ENCODE measurements at regions not wholly inside any gene's neighbourhood (a gene's known extent, or its start where the extent isn't known, plus 50 kb on each side); places are given as distances from the start of the nearest gene placed in this dataset.
A peak's percentile ranks its signal among the peaks of the same experiment; 100 is the strongest.
"Not testable (repeated sequence)": the region's sequence is repeated elsewhere in the genome, so short reads cannot be mapped to it uniquely, and the experiment has no call there.

GRCh38 chr15:96052572-96053030, 277.9 kb upstream of the NR2F2 start:
- Histone ChIP-seq H3K9me3 (no peaks in the 10 kb centered on the region), H3K4me1 (no peaks in the 10 kb centered on the region), H3K36me3 (no peaks in the 10 kb centered on the region), H3K27me3 (peaks cover 23% of the 10 kb centered on the region), H3K4me3 (ENCODE audit: low read depth, low read length) (no peak overlapping the region)
- no peak for TF ChIP-seq CTCF (IDR thresholded peaks at IDR 0.05; ENCODE audit: low read depth, low read length)
- DNase-seq, result no peak

GRCh38 chr15:96053031-96053780, 277.3 kb upstream of the NR2F2 start:
- H3K4me3 ChIP-seq (ENCODE audit: low read depth, low read length), result no peak overlapping the region
- H3K27me3 ChIP-seq, result peaks cover 23% of the 10 kb centered on the region
- H3K9me3 ChIP-seq, result no peaks in the 10 kb centered on the region
- no peaks in the 10 kb centered on the region for H3K4me1 ChIP-seq
- DNase-seq, result peak; percentile 16
- no peak for TF ChIP-seq CTCF (IDR thresholded peaks at IDR 0.05; ENCODE audit: low read depth, low read length)
- no peaks in the 10 kb centered on the region for H3K36me3 ChIP-seq

DNA sequence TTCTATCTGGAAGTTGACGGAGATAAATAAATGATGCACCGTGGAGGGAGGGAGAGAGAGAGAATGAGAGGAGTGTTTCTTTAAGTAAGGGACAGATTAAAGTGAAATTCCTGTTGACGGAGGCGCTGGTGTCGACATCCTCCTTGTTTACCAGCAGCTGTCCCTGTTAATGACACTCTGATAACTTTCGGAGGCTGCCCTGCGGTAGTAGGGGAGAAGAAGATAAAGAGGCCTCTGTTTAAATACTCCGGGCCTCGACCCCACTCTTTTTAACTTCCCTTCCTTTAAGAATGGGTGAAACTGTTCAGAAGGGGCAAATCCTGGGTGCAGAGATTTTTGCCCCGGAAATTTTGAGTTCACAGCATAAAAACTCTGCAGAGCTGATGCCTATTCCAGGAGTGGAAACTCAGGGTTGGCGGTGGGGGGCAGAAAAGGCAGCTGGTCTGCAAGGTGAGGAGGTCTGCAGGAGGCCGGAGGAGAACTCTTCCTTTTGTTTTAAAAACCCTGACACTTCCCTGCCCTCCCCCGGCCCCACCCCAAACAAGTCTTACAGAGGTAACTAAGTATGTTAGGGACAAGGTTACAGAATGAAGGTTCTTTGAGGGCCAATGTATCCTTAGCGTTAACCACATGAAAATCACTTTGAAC, 276.6 kb upstream of the NR2F2 start:
- H3K27me3 ChIP-seq, result peaks cover 23% of the 10 kb centered on the region
- no peaks in the 10 kb centered on the region for H3K4me1 ChIP-seq
- no peak for DNase-seq
- no peak overlapping the region for H3K4me3 ChIP-seq (ENCODE audit: low read depth, low read length)
- no peaks in the 10 kb centered on the region for H3K9me3 ChIP-seq
- H3K36me3 ChIP-seq, result no peaks in the 10 kb centered on the region
- TF ChIP-seq CTCF (IDR thresholded peaks at IDR 0.05; ENCODE audit: low read depth, low read length), result no peak

GRCh38 chr15:96054621-96055020, 275.9 kb upstream of the NR2F2 start:
- Histone ChIP-seq H3K9me3 (no peaks in the 10 kb centered on the region), H3K4me3 (ENCODE audit: low read depth, low read length) (no peak overlapping the region), H3K4me1 (no peaks in the 10 kb centered on the region), H3K36me3 (no peaks in the 10 kb centered on the region), H3K27me3 (peaks cover 23% of the 10 kb centered on the region)
- TF ChIP-seq CTCF (IDR thresholded peaks at IDR 0.05; ENCODE audit: low read depth, low read length), result no peak
- DNase-seq, result no peak

DNA sequence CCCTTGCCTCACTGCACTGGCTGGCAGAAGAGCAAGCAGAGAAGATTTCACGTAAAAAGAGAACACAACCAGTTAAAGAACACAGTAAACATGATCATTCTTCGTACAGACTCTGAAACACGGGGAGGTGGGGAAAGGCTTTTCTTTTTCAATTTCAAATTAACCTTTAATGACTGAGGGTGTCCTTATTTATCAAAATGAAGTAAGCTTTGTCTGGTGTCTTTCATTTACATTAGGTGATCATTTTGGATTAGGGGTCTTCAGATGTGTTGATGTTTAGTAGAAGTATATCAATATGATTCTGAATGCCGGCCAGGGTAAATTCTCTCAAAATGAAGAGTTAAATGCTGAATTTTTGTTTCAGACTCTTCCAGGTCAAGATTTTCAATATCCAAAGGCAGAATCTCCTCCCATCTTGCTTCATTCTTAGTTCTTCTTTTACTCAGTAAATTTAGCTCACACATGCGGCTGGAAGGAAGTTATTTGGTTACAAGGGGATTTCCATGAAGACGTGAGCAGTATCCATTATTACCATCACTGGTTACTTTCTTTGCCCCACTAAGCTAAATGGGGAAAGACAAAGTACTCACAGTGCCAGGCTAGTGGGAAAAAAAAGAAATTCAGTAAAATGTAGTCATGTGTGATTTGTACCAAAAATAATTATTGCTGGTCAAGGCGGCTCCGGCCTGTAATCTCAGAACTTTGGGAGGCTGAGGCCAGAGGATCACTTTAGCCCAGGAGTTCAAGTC, 272.2 kb upstream of the NR2F2 start:
- no peaks in the 10 kb centered on the region for H3K9me3 ChIP-seq
- no peak for TF ChIP-seq CTCF (IDR thresholded peaks at IDR 0.05; ENCODE audit: low read depth, low read length)
- no peak overlapping the region for H3K4me3 ChIP-seq (ENCODE audit: low read depth, low read length)
- no peaks in the 10 kb centered on the region for H3K4me1 ChIP-seq
- peaks cover 6% of the 10 kb centered on the region for H3K27me3 ChIP-seq
- no peak for DNase-seq
- no peaks in the 10 kb centered on the region for H3K36me3 ChIP-seq

DNA sequence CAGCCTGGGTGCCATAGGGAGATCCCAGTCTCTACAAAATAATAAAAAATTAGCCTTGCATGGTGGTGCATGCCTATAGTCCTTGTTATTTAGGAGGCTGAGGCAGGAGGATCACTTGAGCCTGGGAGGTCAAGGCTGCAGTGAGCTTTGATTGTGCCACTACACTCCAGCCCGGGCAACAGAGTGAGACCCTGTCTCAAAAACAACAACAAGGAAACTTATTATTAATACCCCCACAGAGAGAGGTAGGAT, 271.7 kb upstream of the NR2F2 start:
- H3K4me1 ChIP-seq; DNase-seq; H3K4me3 ChIP-seq (ENCODE audit: low read depth, low read length); H3K9me3 ChIP-seq; H3K27me3 ChIP-seq; H3K36me3 ChIP-seq: not testable (repeated sequence)

DNA sequence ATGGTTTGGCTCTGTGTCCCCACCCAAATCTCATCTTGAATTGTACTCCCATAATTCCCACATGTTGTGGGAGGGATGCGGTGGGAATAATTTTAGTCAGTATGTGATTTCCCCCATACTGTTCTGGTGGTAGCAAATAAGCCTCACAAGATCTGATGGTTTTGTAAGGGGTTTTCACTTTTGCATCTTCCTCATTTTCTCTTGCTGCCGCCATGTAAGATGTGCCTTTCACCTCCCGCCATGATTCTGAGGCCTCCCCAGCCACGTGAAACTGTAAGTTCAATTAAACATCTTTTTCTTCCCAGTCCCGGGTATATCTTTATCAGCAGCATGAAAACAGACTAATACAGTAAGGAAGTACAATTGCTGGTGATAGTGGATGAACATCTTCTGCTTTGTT, 269.9 kb upstream of the NR2F2 start:
- not testable (repeated sequence) for DNase-seq; H3K27me3 ChIP-seq; H3K9me3 ChIP-seq; H3K36me3 ChIP-seq; H3K4me3 ChIP-seq (ENCODE audit: low read depth, low read length); H3K4me1 ChIP-seq
